IMR-90 (cell line): ENCODE measurements at regions not wholly inside any gene's neighbourhood (a gene's known extent, or its start where the extent isn't known, plus 50 kb on each side); places are given as distances from the start of the nearest gene placed in this dataset.

ENCODE experiments used
- ATAC-seq: fragments of 200-7000 bp; cut with Tn5 transposase; 2 replicates; pipeline ENCODE4 v1.9.1; 2020; ENCODE audit warnings: low read depth, mild to moderate bottlenecking, moderate library complexity
- BruUV-seq: library from RNA; stranded (reverse); fragments of 400-500 nt; replicated peaks from 2 replicates; lab custom pipeline; 2021; lab: Mats Ljungman, UMichigan
- CTCF ChIA-PET: fragments of 300-600 bp; formaldehyde crosslinking; extraction: SDS; loops from one replicate; lab custom pipeline; 2021; ENCODE audit warnings: antibody characterized with exemption; lab: Yijun Ruan, JAX
- POLR2A ChIA-PET: fragments of 300-600 bp; sonication (Branson Sonifier 250); formaldehyde crosslinking; loops from one replicate; lab custom pipeline; 2022; ENCODE audit warnings: antibody characterized with exemption; ENCODE audit not compliant: unreplicated experiment; lab: Charles Lee
- DNase-seq: peaks from one replicate; pipeline ENCODE4 v3.0.0; 2013
- H2AFZ ChIP-seq: replicated peaks from 2 replicates; pipeline ENCODE3; 2013; ENCODE audit warnings: low read length, mild to moderate bottlenecking; ENCODE audit not compliant: poor library complexity
- H2AK5ac ChIP-seq: 2 replicates; pipeline ENCODE4 v1.6.1; 2013; ENCODE audit warnings: low read depth, low read length, inconsistent platforms
- H2AK9ac ChIP-seq: replicated peaks from 2 replicates; pipeline ENCODE3; 2013; ENCODE audit warnings: mild to moderate bottlenecking, low read depth, low read length, moderate library complexity; ENCODE audit not compliant: poor library complexity
- H2BK120ac ChIP-seq: 2 replicates; pipeline ENCODE4 v1.6.1; 2013; ENCODE audit warnings: low read depth, low read length, inconsistent platforms
- H2BK15ac ChIP-seq: 3 replicates; pipeline ENCODE4 v1.6.1; 2013; ENCODE audit warnings: low read depth, low read length, inconsistent platforms
- H2BK20ac ChIP-seq: 2 replicates; pipeline ENCODE4 v1.6.1; 2013; ENCODE audit warnings: low read depth, mild to moderate bottlenecking, inconsistent platforms, low read length, moderate library complexity
- H2BK5ac ChIP-seq: 2 replicates; pipeline ENCODE4 v1.6.1; 2013; ENCODE audit warnings: mild to moderate bottlenecking, low read depth, low read length, inconsistent platforms; ENCODE audit not compliant: poor library complexity, severe bottlenecking
- H3K14ac ChIP-seq: replicated peaks from 2 replicates; pipeline ENCODE4 v1.6.1; 2013; ENCODE audit warnings: low read depth, low read length, inconsistent platforms
- H3K18ac ChIP-seq: 2 replicates; pipeline ENCODE4 v1.6.1; 2013; ENCODE audit warnings: low read depth, low read length, control low read depth
- H3K23ac ChIP-seq: 2 replicates; pipeline ENCODE4 v1.6.1; 2013; ENCODE audit warnings: low read depth, low read length, inconsistent platforms
- H3K27ac ChIP-seq: 2 replicates; pipeline ENCODE4 v1.5.1; 2013; ENCODE audit warnings: mild to moderate bottlenecking, control low read depth, low read length; ENCODE audit not compliant: insufficient read depth
- H3K27me3 ChIP-seq: 2 replicates; pipeline ENCODE4 v1.6.1; 2013; ENCODE audit warnings: low read length; ENCODE audit not compliant: control insufficient read depth, insufficient read depth
- H3K36me3 ChIP-seq: 2 replicates; pipeline ENCODE4 v1.6.1; 2013; ENCODE audit warnings: low read length, mixed read lengths; ENCODE audit not compliant: control insufficient read depth, insufficient read depth
- H3K4ac ChIP-seq: 2 replicates; pipeline ENCODE4 v1.6.1; 2013; ENCODE audit warnings: low read depth, low read length, inconsistent platforms
- H3K4me1 ChIP-seq: 2 replicates; pipeline ENCODE4 v1.6.1; 2013; ENCODE audit warnings: low read length, mixed read lengths; ENCODE audit not compliant: control insufficient read depth, insufficient read depth
- H3K4me2 ChIP-seq: 2 replicates; pipeline ENCODE4 v1.6.1; 2013; ENCODE audit warnings: low read depth, mild to moderate bottlenecking, control low read depth, low read length, moderate library complexity
- H3K4me3 ChIP-seq: 2 replicates; pipeline ENCODE4 v1.5.1; 2013; ENCODE audit warnings: low read depth, mild to moderate bottlenecking, control low read depth, low read length, moderate library complexity; ENCODE audit not compliant: insufficient read depth
- H3K56ac ChIP-seq: 2 replicates; pipeline ENCODE4 v1.6.1; 2013; ENCODE audit warnings: low read length, inconsistent platforms; ENCODE audit not compliant: insufficient read depth; ENCODE audit errors: extremely low read depth
- H3K79me1 ChIP-seq, 2 experiments: 2 replicates each; pipeline ENCODE4 v1.6.1; 2013; ENCODE audit warnings: low read length in 2 of 2, inconsistent platforms in 1 of 2, low read depth in 1 of 2
- H3K9ac ChIP-seq: 2 replicates; pipeline ENCODE4 v1.6.1; 2013; ENCODE audit warnings: low read depth, low read length, control low read depth
- H3K9me1 ChIP-seq: 2 replicates; pipeline ENCODE4 v1.6.1; 2013; ENCODE audit warnings: low read length, inconsistent platforms; ENCODE audit not compliant: insufficient read depth
- H3K9me3 ChIP-seq: 2 replicates; pipeline ENCODE4 v1.6.1; 2013; ENCODE audit warnings: low read length; ENCODE audit not compliant: control insufficient read depth, insufficient read depth
- H4K20me1 ChIP-seq: 2 replicates; pipeline ENCODE4 v1.6.1; 2013; ENCODE audit warnings: low read length, inconsistent platforms; ENCODE audit not compliant: insufficient read depth
- H4K5ac ChIP-seq: 2 replicates; pipeline ENCODE4 v1.6.1; 2013; ENCODE audit warnings: mild to moderate bottlenecking, low read depth, low read length, control low read depth
- H4K8ac ChIP-seq, 2 experiments: 2 replicates each; pipeline ENCODE4 v1.6.1; 2013; ENCODE audit warnings: low read depth in 2 of 2, low read length in 2 of 2, control low read depth in 1 of 2, inconsistent platforms in 1 of 2
- H4K91ac ChIP-seq: 2 replicates; pipeline ENCODE4 v1.6.1; 2013; ENCODE audit warnings: low read depth, low read length, inconsistent platforms; ENCODE audit not compliant: insufficient read depth
- CEBPB ChIP-seq: IDR thresholded peaks from 2 replicates; pipeline ENCODE4 v1.6.1; 2012; ENCODE audit warnings: low read depth, low read length, improper control_type of control experiment
- CHD1 ChIP-seq: IDR thresholded peaks from 2 replicates; pipeline ENCODE4 v1.6.1; 2012; ENCODE audit warnings: low read depth, low read length, improper control_type of control experiment
- FOS ChIP-seq: fragments of 150-350 bp; IDR thresholded peaks from 2 replicates; pipeline ENCODE4 v1.6.1; 2016; ENCODE audit warnings: low read depth, low read length
- NFE2L2 ChIP-seq: fragments of 150-350 bp; IDR thresholded peaks from 2 replicates; pipeline ENCODE4 v1.6.1; 2016; ENCODE audit warnings: low read depth, mild to moderate bottlenecking, low read length
- SMC3 ChIP-seq: fragments of 150-350 bp; IDR thresholded peaks from 2 replicates; pipeline ENCODE4 v1.6.1; 2016; ENCODE audit warnings: low read depth, mild to moderate bottlenecking, antibody characterized with exemption, low read length, moderate library complexity
- WGBS, 2 experiments: methylation state at CpG; one replicate each; pipeline versions ENCODE4 v1.1.5 to v1.1.7; 2013; ENCODE audit warnings: missing lambda C conversion rate in 2 of 2; ENCODE audit not compliant: insufficient read length in 1 of 2; ENCODE audit errors: extremely low coverage in 2 of 2; 5-methylcytosine and 5-hydroxymethylcytosine counted together
- dilution Hi-C: fragments of 300-500 bp; cut with HindIII; formaldehyde crosslinking; loops from one replicate; pipeline ENCODE4 v1.14.3; 2018; ENCODE audit warnings: low sequenced_read_pairs; ENCODE audit not compliant: unreplicated experiment
- in situ Hi-C: fragments of 300-500 bp; cut with MboI; formaldehyde crosslinking; loops from 3 replicates; pipeline ENCODE4 v1.14.3; 2019; ENCODE audit warnings: low sequenced_read_pairs, inconsistent platforms, mixed read lengths
- intact Hi-C: fragments of 100-400 bp; cut with micrococcal nuclease; formaldehyde crosslinking; loops from 2 replicates; pipeline ENCODE4 v1.10.0; 2022

GRCh38 chr1:103208844-103209243, 100.5 kb upstream of the COL11A1 start:
- ChIA-PET POLR2A (no interaction called here), CTCF (no interaction called here)
- no peak for TF ChIP-seq CHD1
- no peak for TF ChIP-seq NFE2L2
- no peak for TF ChIP-seq SMC3
- TF ChIP-seq FOS: no peak
- TF ChIP-seq CEBPB: no peak
- no peaks in the 10 kb centered on the region for H3K27me3 ChIP-seq
- no peak overlapping the region for H3K9ac ChIP-seq
- no peak overlapping the region for H2BK15ac ChIP-seq
- H3K23ac ChIP-seq: no peak overlapping the region
- dilution Hi-C loops (no loop called here), intact Hi-C loops (no loop called here), in situ Hi-C loops (no loop called here)
- no peak overlapping the region for H2AFZ ChIP-seq
- H3K4me2 ChIP-seq: no peak overlapping the region
- no peaks in the 10 kb centered on the region for H4K20me1 ChIP-seq
- no peak overlapping the region for H4K5ac ChIP-seq
- no peak overlapping the region for H2BK5ac ChIP-seq
- H3K27ac ChIP-seq: no peak overlapping the region
- no peak overlapping the region for H2BK20ac ChIP-seq
- DNase-seq: no peak
- H3K4me1 ChIP-seq: no peaks in the 10 kb centered on the region
- ATAC-seq: no peak
- no peak overlapping the region for H4K91ac ChIP-seq
- H2BK120ac ChIP-seq: no peak overlapping the region
- BruUV-seq: no TSS peak
- no peak overlapping the region for H3K18ac ChIP-seq
- H3K4me3 ChIP-seq: no peak overlapping the region
- no peak overlapping the region for H2AK5ac ChIP-seq
- H3K14ac ChIP-seq: no peak overlapping the region
- H3K4ac ChIP-seq: no peak overlapping the region
- no peaks in the 10 kb centered on the region for H3K9me1 ChIP-seq
- H3K9me3 ChIP-seq: no peaks in the 10 kb centered on the region
- no peak overlapping the region for H2AK9ac ChIP-seq
- no peaks in the 10 kb centered on the region for H3K79me1 ChIP-seq
- 100% methylated on average over 1 of the region's 2 CpGs; no CpG with 5 or more reads in 1 of the 2 experiments for WGBS, 2 experiments
- no peak overlapping the region for H4K8ac ChIP-seq
- no peaks in the 10 kb centered on the region for H3K36me3 ChIP-seq
- H3K56ac ChIP-seq: no peak overlapping the region
